ENCODE measurements at regions not wholly inside any gene's neighbourhood (a gene's known extent, or its start where the extent isn't known, plus 50 kb on each side); places are given as distances from the start of the nearest gene placed in this dataset.

- WGBS, 2 donors, result 74 to 88% methylated on average over 1 of the region's 1 CpG
- ATAC-seq (ENCODE audit: insufficient read depth, low FRiP score), result no peak
Measured at GRCh38 chr3:94529816-94530215, 467.0 kb downstream of the NSUN3 start.

GRCh38 chr3:94532951-94533350 lies 470.1 kb downstream of the NSUN3 start:
- DNase-seq (peak in 1 of 3 donors; percentile 15), ATAC-seq (ENCODE audit: insufficient read depth, low FRiP score) (no peak)
- no peak for TF ChIP-seq CTCF (IDR thresholded peaks at IDR 0.05; ENCODE audit: control extremely low read depth, extremely low read depth)
- WGBS, 2 donors, result 81 to 82% methylated on average over 3 of the region's 3 CpGs
- no peak overlapping the region for H3K27ac ChIP-seq (ENCODE audit: low read depth in 1 of 2, low read length in 1 of 2)
- no peak overlapping the region for H3K4me3 ChIP-seq
- no peaks in the 10 kb centered on the region for H3K36me3 ChIP-seq (ENCODE audit: control insufficient read depth in 4 of 4, insufficient read depth in 4 of 4, low read length in 4 of 4)
- H3K9ac ChIP-seq (ENCODE audit: insufficient read depth in 1 of 2, low read length in 2 of 2), result no peak overlapping the region
- H3K9me3 ChIP-seq (ENCODE audit: control insufficient read depth in 4 of 4, insufficient read depth in 3 of 4, low read length in 3 of 4), result no peaks in the 10 kb centered on the region
- no peaks in the 10 kb centered on the region for H3K27me3 ChIP-seq (ENCODE audit: control insufficient read depth in 3 of 3, insufficient read depth in 3 of 3, low read length in 2 of 3)
- H3K4me1 ChIP-seq (ENCODE audit: control insufficient read depth in 5 of 5, insufficient read depth in 5 of 5, low read length in 5 of 5), result no peaks in the 10 kb centered on the region

More at GRCh38 chr3:94529816-94530215, 467.0 kb downstream of the NSUN3 start:
- H3K36me3 ChIP-seq (ENCODE audit: control insufficient read depth in 4 of 4, insufficient read depth in 4 of 4, low read length in 4 of 4), result no peaks in the 10 kb centered on the region
- peaks cover 0 to 3% (median 1%) of the 10 kb centered on the region in 5 donors for H3K4me1 ChIP-seq (ENCODE audit: control insufficient read depth in 5 of 5, insufficient read depth in 5 of 5, low read length in 5 of 5)
- H3K27me3 ChIP-seq (ENCODE audit: control insufficient read depth in 3 of 3, insufficient read depth in 3 of 3, low read length in 2 of 3), result no peaks in the 10 kb centered on the region
- no peak for TF ChIP-seq CTCF (IDR thresholded peaks at IDR 0.05; ENCODE audit: control extremely low read depth, extremely low read depth)
- no peak overlapping the region for H3K27ac ChIP-seq (ENCODE audit: low read depth in 1 of 2, low read length in 1 of 2)
- no peak overlapping the region for H3K9ac ChIP-seq (ENCODE audit: insufficient read depth in 1 of 2, low read length in 2 of 2)
- no peak for DNase-seq
- H3K9me3 ChIP-seq (ENCODE audit: control insufficient read depth in 4 of 4, insufficient read depth in 3 of 4, low read length in 3 of 4), result no peaks in the 10 kb centered on the region
- H3K4me3 ChIP-seq, result no peak overlapping the region

GRCh38 chr3:94539937-94540336 lies 477.1 kb downstream of the NSUN3 start:
- no peaks in the 10 kb centered on the region for H3K36me3 ChIP-seq (ENCODE audit: control insufficient read depth in 4 of 4, insufficient read depth in 4 of 4, low read length in 4 of 4)
- H3K27ac ChIP-seq (ENCODE audit: low read depth in 1 of 2, low read length in 1 of 2), result no peak overlapping the region
- DNase-seq (no peak), ATAC-seq (ENCODE audit: insufficient read depth, low FRiP score) (no peak)
- H3K4me1 ChIP-seq (ENCODE audit: control insufficient read depth in 5 of 5, insufficient read depth in 5 of 5, low read length in 5 of 5), result no peaks in the 10 kb centered on the region
- H3K9ac ChIP-seq (ENCODE audit: insufficient read depth in 1 of 2, low read length in 2 of 2), result no peak overlapping the region
- H3K27me3 ChIP-seq (ENCODE audit: control insufficient read depth in 3 of 3, insufficient read depth in 3 of 3, low read length in 2 of 3), result no peaks in the 10 kb centered on the region
- no peaks in the 10 kb centered on the region for H3K9me3 ChIP-seq (ENCODE audit: control insufficient read depth in 4 of 4, insufficient read depth in 3 of 4, low read length in 3 of 4)
- H3K4me3 ChIP-seq, result no peak overlapping the region
- TF ChIP-seq CTCF (IDR thresholded peaks at IDR 0.05; ENCODE audit: control extremely low read depth, extremely low read depth), result no peak

GRCh38 chr3:94543161-94543560 lies 480.3 kb downstream of the NSUN3 start:
- no peak overlapping the region for H3K4me3 ChIP-seq
- ATAC-seq (ENCODE audit: insufficient read depth, low FRiP score) (no peak), DNase-seq (no peak)
- H3K9me3 ChIP-seq (ENCODE audit: control insufficient read depth in 4 of 4, insufficient read depth in 3 of 4, low read length in 3 of 4), result no peaks in the 10 kb centered on the region
- no peak overlapping the region for H3K9ac ChIP-seq (ENCODE audit: insufficient read depth in 1 of 2, low read length in 2 of 2)
- no peaks in the 10 kb centered on the region for H3K4me1 ChIP-seq (ENCODE audit: control insufficient read depth in 5 of 5, insufficient read depth in 5 of 5, low read length in 5 of 5)
- no peak overlapping the region for H3K27ac ChIP-seq (ENCODE audit: low read depth in 1 of 2, low read length in 1 of 2)
- H3K27me3 ChIP-seq (ENCODE audit: control insufficient read depth in 3 of 3, insufficient read depth in 3 of 3, low read length in 2 of 3), result no peaks in the 10 kb centered on the region
- 95 to 97% methylated on average over 2 of the region's 2 CpGs for WGBS, 2 donors
- no peaks in the 10 kb centered on the region for H3K36me3 ChIP-seq (ENCODE audit: control insufficient read depth in 4 of 4, insufficient read depth in 4 of 4, low read length in 4 of 4)
- no peak for TF ChIP-seq CTCF (IDR thresholded peaks at IDR 0.05; ENCODE audit: control extremely low read depth, extremely low read depth)
